Calu3 (cell line): ENCODE measurements at regions not wholly inside any gene's neighbourhood (a gene's known extent, or its start where the extent isn't known, plus 50 kb on each side); places are given as distances from the start of the nearest gene placed in this dataset.

Experiments used
- BruUV-seq: library from RNA; stranded (reverse); fragments of 400-500 nt; replicated peaks from 2 replicates; lab custom pipeline; 2021; lab: Mats Ljungman, UMichigan
- CTCF ChIA-PET: fragments of 300-600 bp; sonication (Branson Sonifier 250); formaldehyde crosslinking; loops from one replicate; lab custom pipeline; 2022; ENCODE audit warnings: antibody characterized with exemption; lab: Charles Lee
- DNase-seq: peaks from one replicate; pipeline ENCODE4 v3.0.0; 2022
- H3K27ac Mint-ChIP-seq: one replicate; pipeline ENCODE4 v1.8.0; 2022; ENCODE audit warnings: mixed read lengths; ENCODE audit not compliant: unreplicated experiment
- H3K27me3 Mint-ChIP-seq: one replicate; pipeline ENCODE4 v1.8.0; 2022; ENCODE audit warnings: mixed read lengths; ENCODE audit not compliant: unreplicated experiment
- H3K36me3 Mint-ChIP-seq: one replicate; pipeline ENCODE4 v1.8.0; 2022; ENCODE audit warnings: mild to moderate bottlenecking, moderate library complexity, mixed read lengths; ENCODE audit not compliant: insufficient read depth, unreplicated experiment
- H3K4me1 Mint-ChIP-seq: one replicate; pipeline ENCODE4 v1.8.0; 2022; ENCODE audit warnings: mild to moderate bottlenecking, low read depth, mixed read lengths; ENCODE audit not compliant: unreplicated experiment
- H3K4me3 Mint-ChIP-seq: one replicate; pipeline ENCODE4 v1.8.0; 2022; ENCODE audit warnings: mild to moderate bottlenecking, low read depth, moderate library complexity, mixed read lengths; ENCODE audit not compliant: unreplicated experiment
- H3K9me3 Mint-ChIP-seq: one replicate; pipeline ENCODE4 v1.8.0; 2022; ENCODE audit warnings: low read depth, mixed read lengths; ENCODE audit not compliant: unreplicated experiment
- intact Hi-C: fragments of 100-400 bp; cut with micrococcal nuclease; formaldehyde crosslinking; loops from one replicate; pipeline ENCODE4 v1.10.0; 2022; ENCODE audit not compliant: unreplicated experiment
- TF ChIP-seq, protein P1 (sequence below): fragments of 200-600 bp; IDR thresholded peaks from one replicate; pipeline ENCODE4 v1.8.0; 2022; ENCODE audit warnings: antibody characterized with exemption; ENCODE audit not compliant: unreplicated experiment

GRCh38 chr13:31517599-31517998 lies 221.7 kb upstream of the RXFP2 start:
- TF ChIP-seq, protein P1, sequence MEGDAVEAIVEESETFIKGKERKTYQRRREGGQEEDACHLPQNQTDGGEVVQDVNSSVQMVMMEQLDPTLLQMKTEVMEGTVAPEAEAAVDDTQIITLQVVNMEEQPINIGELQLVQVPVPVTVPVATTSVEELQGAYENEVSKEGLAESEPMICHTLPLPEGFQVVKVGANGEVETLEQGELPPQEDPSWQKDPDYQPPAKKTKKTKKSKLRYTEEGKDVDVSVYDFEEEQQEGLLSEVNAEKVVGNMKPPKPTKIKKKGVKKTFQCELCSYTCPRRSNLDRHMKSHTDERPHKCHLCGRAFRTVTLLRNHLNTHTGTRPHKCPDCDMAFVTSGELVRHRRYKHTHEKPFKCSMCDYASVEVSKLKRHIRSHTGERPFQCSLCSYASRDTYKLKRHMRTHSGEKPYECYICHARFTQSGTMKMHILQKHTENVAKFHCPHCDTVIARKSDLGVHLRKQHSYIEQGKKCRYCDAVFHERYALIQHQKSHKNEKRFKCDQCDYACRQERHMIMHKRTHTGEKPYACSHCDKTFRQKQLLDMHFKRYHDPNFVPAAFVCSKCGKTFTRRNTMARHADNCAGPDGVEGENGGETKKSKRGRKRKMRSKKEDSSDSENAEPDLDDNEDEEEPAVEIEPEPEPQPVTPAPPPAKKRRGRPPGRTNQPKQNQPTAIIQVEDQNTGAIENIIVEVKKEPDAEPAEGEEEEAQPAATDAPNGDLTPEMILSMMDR, result no peak
- intact Hi-C loops, result no loop called here
- CTCF ChIA-PET, result no interaction called here
- no peaks in the 10 kb centered on the region for H3K36me3 Mint-ChIP-seq
- DNase-seq, result no peak
- no peaks in the 10 kb centered on the region for H3K27me3 Mint-ChIP-seq
- BruUV-seq, result no TSS peak
- H3K4me1 Mint-ChIP-seq, result no peaks in the 10 kb centered on the region
- H3K27ac Mint-ChIP-seq, result no peak overlapping the region
- H3K4me3 Mint-ChIP-seq, result no peak overlapping the region
- no peaks in the 10 kb centered on the region for H3K9me3 Mint-ChIP-seq

DNA sequence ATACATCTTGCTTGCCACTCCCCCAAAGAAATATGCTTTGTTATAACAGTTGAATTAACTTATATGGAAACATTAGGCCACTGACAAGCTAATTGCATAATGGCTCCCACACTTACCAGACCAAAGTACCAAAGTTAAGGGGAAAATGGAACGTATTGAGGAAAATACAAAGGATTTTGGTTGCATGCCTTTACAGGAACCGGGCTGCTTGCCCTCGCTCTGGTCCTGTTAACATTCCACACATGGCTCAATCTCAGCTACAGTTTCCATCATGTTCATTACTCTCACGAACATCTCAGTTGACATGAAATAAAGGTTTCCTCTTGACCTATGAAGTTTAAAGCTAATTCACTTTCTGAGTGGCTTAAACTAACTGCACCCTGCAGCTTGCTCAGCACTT lies 220.7 kb upstream of the RXFP2 start:
- no peaks in the 10 kb centered on the region for H3K36me3 Mint-ChIP-seq
- no TSS peak for BruUV-seq
- no peaks in the 10 kb centered on the region for H3K9me3 Mint-ChIP-seq
- no peaks in the 10 kb centered on the region for H3K27me3 Mint-ChIP-seq
- CTCF ChIA-PET, result no interaction called here
- no peak overlapping the region for H3K4me3 Mint-ChIP-seq
- no peak for DNase-seq
- TF ChIP-seq, protein P1, result no peak
- no peaks in the 10 kb centered on the region for H3K4me1 Mint-ChIP-seq
- intact Hi-C loops, result no loop called here
- no peak overlapping the region for H3K27ac Mint-ChIP-seq

GRCh38 chr13:31521435-31521834 lies 217.9 kb upstream of the RXFP2 start:
- H3K4me3 Mint-ChIP-seq, result no peak overlapping the region
- TF ChIP-seq, protein P1, result no peak
- BruUV-seq, result no TSS peak
- H3K9me3 Mint-ChIP-seq, result no peaks in the 10 kb centered on the region
- no peaks in the 10 kb centered on the region for H3K27me3 Mint-ChIP-seq
- CTCF ChIA-PET, result no interaction called here
- H3K27ac Mint-ChIP-seq, result no peak overlapping the region
- no peak for DNase-seq
- no peaks in the 10 kb centered on the region for H3K36me3 Mint-ChIP-seq
- H3K4me1 Mint-ChIP-seq, result no peaks in the 10 kb centered on the region
- intact Hi-C loops, result no loop called here

GRCh38 chr13:31522396-31522795 lies 216.9 kb upstream of the RXFP2 start:
- Mint-ChIP-seq H3K27me3 (no peaks in the 10 kb centered on the region), H3K27ac (no peak overlapping the region), H3K9me3 (no peaks in the 10 kb centered on the region), H3K36me3 (no peaks in the 10 kb centered on the region), H3K4me3 (no peak overlapping the region), H3K4me1 (no peaks in the 10 kb centered on the region)
- DNase-seq, result no peak
- no TSS peak for BruUV-seq
- CTCF ChIA-PET, result no interaction called here
- intact Hi-C loops, result no loop called here
- TF ChIP-seq, protein P1, result no peak
